Esophagus muscularis mucosa (tissue), 4 donors: ENCODE measurements at regions not wholly inside any gene's neighbourhood (a gene's known extent, or its start where the extent isn't known, plus 50 kb on each side); places are given as distances from the start of the nearest gene placed in this dataset.
A peak's percentile ranks its signal among the peaks of the same experiment; 100 is the strongest.

Experiments used
- DNase-seq: peaks from one replicate; pipeline ENCODE4 v3.0.0-alpha.2; 2017; ENCODE audit errors: extremely low spot score
- H3K27ac ChIP-seq, 4 donors: fragments of 200-600 bp; sonication (generic); replicated peaks in 1 of 4; 1 replicate in 3 of 4; 2 replicates in 1 of 4; pipeline ENCODE4 v1.5.1; 2016 to 2019; ENCODE audit warnings: mild to moderate bottlenecking in 1 of 4
- H3K27me3 ChIP-seq, 4 donors: fragments of 200-600 bp; sonication (generic); one replicate each; pipeline versions ENCODE4 v1.5.1 to v1.6.0; 2016 to 2019
- H3K36me3 ChIP-seq, 4 donors: fragments of 200-600 bp; sonication (generic); one replicate each; pipeline ENCODE4 v1.5.1; 2016 to 2019
- H3K4me1 ChIP-seq, 4 donors: fragments of 200-600 bp; sonication (generic); one replicate each; pipeline ENCODE4 v1.5.1; 2016 to 2019
- H3K4me3 ChIP-seq, 4 donors: fragments of 200-600 bp; sonication (generic); 1 replicate in 2 of 4; 2 replicates in 2 of 4; pipeline ENCODE4 v1.5.1; 2016 to 2019; ENCODE audit warnings: mild to moderate bottlenecking in 4 of 4, moderate library complexity in 1 of 4
- H3K9me3 ChIP-seq, 4 donors: fragments of 200-600 bp; sonication (generic); 1 replicate in 3 of 4; 2 replicates in 1 of 4; pipeline ENCODE4 v1.5.1; 2016 to 2019
- EP300 ChIP-seq: sonication (generic); formaldehyde crosslinking; IDR thresholded peaks from one replicate; pipeline ENCODE4 v1.6.1; 2017; ENCODE audit warnings: antibody characterized with exemption
- POLR2A ChIP-seq: fragments of 450-650 bp; IDR thresholded peaks from one replicate; pipeline ENCODE4 v1.6.1; 2017; ENCODE audit warnings: antibody characterized with exemption, moderate library complexity, mild to moderate bottlenecking, low read depth
- POLR2AphosphoS5 ChIP-seq, 2 donors: sonication (generic); formaldehyde crosslinking; IDR thresholded peaks; one replicate each; pipeline ENCODE4 v1.6.1; 2017; ENCODE audit warnings: antibody characterized with exemption in 2 of 2
- WGBS: methylation state at CpG from one replicate; pipeline ENCODE4 v1.1.5; 2018; 5-methylcytosine and 5-hydroxymethylcytosine counted together
- intact Hi-C: fragments of 100-400 bp; cut with DNase I; formaldehyde crosslinking; loops from one replicate; pipeline ENCODE4 v1.15.1; 2023
- TF ChIP-seq, protein P1 (sequence below), 3 experiments: fragments of 200-600 bp in 2 of 3; fragments of 450-650 bp in 1 of 3; sonication (generic) in 2 of 3; IDR thresholded peaks; one replicate each; pipeline ENCODE4 v1.5.1; 2017 to 2019; ENCODE audit warnings: antibody characterized with exemption in 3 of 3, mild to moderate bottlenecking in 2 of 3, moderate library complexity in 1 of 3

- Histone ChIP-seq H3K27me3 (no peaks in the 10 kb centered on the region), H3K4me1 (peaks cover 26 to 85% (median 68%) of the 10 kb centered on the region in 4 donors), H3K9me3 (no peaks in the 10 kb centered on the region), H3K36me3 (no peaks in the 10 kb centered on the region), H3K4me3 (no peak overlapping the region), H3K27ac (peak overlapping the region in 3 of 4 donors; percentile 21 to 77 (median 62))
- intact Hi-C loops, result loop anchor here (10.0 kb wide), 1 partner anchor 138 kb away; no protein-coding TSS in a partner anchor
- no peak for DNase-seq
- TF ChIP-seq EP300, result no peak
- TF ChIP-seq, protein P1, sequence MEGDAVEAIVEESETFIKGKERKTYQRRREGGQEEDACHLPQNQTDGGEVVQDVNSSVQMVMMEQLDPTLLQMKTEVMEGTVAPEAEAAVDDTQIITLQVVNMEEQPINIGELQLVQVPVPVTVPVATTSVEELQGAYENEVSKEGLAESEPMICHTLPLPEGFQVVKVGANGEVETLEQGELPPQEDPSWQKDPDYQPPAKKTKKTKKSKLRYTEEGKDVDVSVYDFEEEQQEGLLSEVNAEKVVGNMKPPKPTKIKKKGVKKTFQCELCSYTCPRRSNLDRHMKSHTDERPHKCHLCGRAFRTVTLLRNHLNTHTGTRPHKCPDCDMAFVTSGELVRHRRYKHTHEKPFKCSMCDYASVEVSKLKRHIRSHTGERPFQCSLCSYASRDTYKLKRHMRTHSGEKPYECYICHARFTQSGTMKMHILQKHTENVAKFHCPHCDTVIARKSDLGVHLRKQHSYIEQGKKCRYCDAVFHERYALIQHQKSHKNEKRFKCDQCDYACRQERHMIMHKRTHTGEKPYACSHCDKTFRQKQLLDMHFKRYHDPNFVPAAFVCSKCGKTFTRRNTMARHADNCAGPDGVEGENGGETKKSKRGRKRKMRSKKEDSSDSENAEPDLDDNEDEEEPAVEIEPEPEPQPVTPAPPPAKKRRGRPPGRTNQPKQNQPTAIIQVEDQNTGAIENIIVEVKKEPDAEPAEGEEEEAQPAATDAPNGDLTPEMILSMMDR (IDR thresholded peaks at IDR 0.05), result no peak
- TF ChIP-seq POLR2AphosphoS5 (IDR thresholded peaks at IDR 0.05), result no peak
- no peak for TF ChIP-seq POLR2A
Measured at GRCh38 chr7:18222636-18223035, 195.0 kb upstream of the PRPS1L1 start.

DNA sequence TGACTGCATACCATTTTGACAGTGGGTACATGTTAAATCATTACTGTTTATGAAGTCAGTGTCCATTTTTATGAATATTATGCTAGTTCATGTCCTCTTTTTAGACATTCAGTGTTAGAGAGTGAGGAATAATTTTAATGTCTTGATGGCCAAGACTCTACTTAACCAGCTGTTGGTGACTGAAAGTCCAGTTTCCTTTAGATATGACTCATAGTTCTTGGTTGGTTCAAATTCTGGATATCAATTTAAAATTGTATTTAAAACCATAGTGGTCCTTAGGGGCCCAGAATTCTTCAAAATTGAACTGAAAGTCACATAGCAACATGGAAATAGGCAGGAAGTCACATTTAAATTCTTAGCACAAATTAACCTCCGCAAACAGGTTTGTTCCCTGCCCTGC, 196.5 kb upstream of the PRPS1L1 start:
- Histone ChIP-seq H3K4me1 (peaks cover 30 to 90% (median 68%) of the 10 kb centered on the region in 4 donors), H3K27me3 (no peaks in the 10 kb centered on the region), H3K4me3 (no peak overlapping the region), H3K36me3 (no peaks in the 10 kb centered on the region), H3K9me3 (no peaks in the 10 kb centered on the region), H3K27ac (peak overlapping the region; percentile 57 to 81 (median 74))
- DNase-seq, result no peak
- 100% methylated on average over 1 of the region's 1 CpG for WGBS
- intact Hi-C loops, result loop anchor here (10.0 kb wide), 1 partner anchor 139 kb away; no protein-coding TSS in a partner anchor
- no peak for TF ChIP-seq EP300
- no peak for TF ChIP-seq POLR2A
- TF ChIP-seq, protein P1 (IDR thresholded peaks at IDR 0.05), result no peak
- TF ChIP-seq POLR2AphosphoS5 (IDR thresholded peaks at IDR 0.05), result no peak

- Histone ChIP-seq H3K36me3 (no peaks in the 10 kb centered on the region), H3K9me3 (no peaks in the 10 kb centered on the region), H3K27ac (peak overlapping the region; percentile 57 to 81 (median 74)), H3K4me3 (no peak overlapping the region), H3K27me3 (no peaks in the 10 kb centered on the region), H3K4me1 (peaks cover 30 to 87% (median 60%) of the 10 kb centered on the region in 4 donors)
- intact Hi-C loops, result loop anchor here (10.0 kb wide), 1 partner anchor 140 kb away; no protein-coding TSS in a partner anchor
- DNase-seq, result no peak
- TF ChIP-seq POLR2A (no peak), POLR2AphosphoS5 (IDR thresholded peaks at IDR 0.05) (no peak), EP300 (no peak)
- TF ChIP-seq, protein P1 (IDR thresholded peaks at IDR 0.05), result no peak
Measured at GRCh38 chr7:18225067-18225466, 197.4 kb upstream of the PRPS1L1 start.

DNA sequence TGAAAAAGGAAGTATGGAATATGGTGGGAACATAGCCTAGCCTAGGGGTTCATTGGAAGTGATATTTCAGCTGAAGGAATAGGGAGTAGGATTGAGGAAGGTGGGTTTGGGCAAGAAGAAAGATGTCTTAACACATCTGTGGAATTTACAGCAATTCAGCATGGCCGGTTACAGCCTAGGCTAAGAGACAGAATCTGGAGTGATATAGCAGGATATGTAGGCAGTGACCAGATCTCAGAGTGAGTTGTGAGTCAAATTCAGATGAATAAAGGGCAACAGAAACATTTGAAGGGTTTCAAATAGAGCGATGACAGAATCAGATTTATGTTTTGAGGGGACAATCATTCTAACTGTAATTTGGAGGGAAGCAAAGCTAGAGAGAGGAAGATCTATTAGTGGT, 199.0 kb upstream of the PRPS1L1 start:
- Histone ChIP-seq H3K27ac (peak overlapping the region in 3 of 4 donors; percentile 34 to 81 (median 77)), H3K36me3 (no peaks in the 10 kb centered on the region), H3K4me1 (peaks cover 30 to 85% (median 57%) of the 10 kb centered on the region in 4 donors), H3K9me3 (no peaks in the 10 kb centered on the region), H3K4me3 (no peak overlapping the region), H3K27me3 (no peaks in the 10 kb centered on the region)
- TF ChIP-seq POLR2AphosphoS5 (IDR thresholded peaks at IDR 0.05), result no peak
- TF ChIP-seq, protein P1 (IDR thresholded peaks at IDR 0.05), result no peak
- no peak for TF ChIP-seq POLR2A
- TF ChIP-seq EP300, result no peak
- WGBS, result 92% methylated on average over 2 of the region's 2 CpGs
- intact Hi-C loops, result loop anchor here (10.0 kb wide), 1 partner anchor 142 kb away; no protein-coding TSS in a partner anchor
- DNase-seq, result no peak

GRCh38 chr7:18228686-18229085, 201.0 kb upstream of the PRPS1L1 start:
- no peaks in the 10 kb centered on the region for H3K27me3 ChIP-seq
- H3K27ac ChIP-seq, result peak overlapping the region in 1 of 4 donors; percentile 12
- H3K36me3 ChIP-seq, result no peaks in the 10 kb centered on the region
- TF ChIP-seq, protein P1 (IDR thresholded peaks at IDR 0.05), result no peak
- no peak for TF ChIP-seq EP300
- no peak for TF ChIP-seq POLR2A
- H3K4me1 ChIP-seq, result peaks cover 15 to 70% (median 47%) of the 10 kb centered on the region in 4 donors
- no peak overlapping the region for H3K4me3 ChIP-seq
- no peaks in the 10 kb centered on the region for H3K9me3 ChIP-seq
- WGBS, result 83% methylated on average over 2 of the region's 2 CpGs
- intact Hi-C loops, result loop anchor here (10.0 kb wide), 1 partner anchor 144 kb away; no protein-coding TSS in a partner anchor
- no peak for DNase-seq
